Kidney capillary endothelial cell (primary cell): ENCODE measurements at regions not wholly inside any gene's neighbourhood (a gene's known extent, or its start where the extent isn't known, plus 50 kb on each side); places are given as distances from the start of the nearest gene placed in this dataset.

Experiments
- DNase-seq: peaks from one replicate; pipeline ENCODE4 v3.0.0-alpha.2; 2018; ENCODE audit warnings: low spot score

DNA sequence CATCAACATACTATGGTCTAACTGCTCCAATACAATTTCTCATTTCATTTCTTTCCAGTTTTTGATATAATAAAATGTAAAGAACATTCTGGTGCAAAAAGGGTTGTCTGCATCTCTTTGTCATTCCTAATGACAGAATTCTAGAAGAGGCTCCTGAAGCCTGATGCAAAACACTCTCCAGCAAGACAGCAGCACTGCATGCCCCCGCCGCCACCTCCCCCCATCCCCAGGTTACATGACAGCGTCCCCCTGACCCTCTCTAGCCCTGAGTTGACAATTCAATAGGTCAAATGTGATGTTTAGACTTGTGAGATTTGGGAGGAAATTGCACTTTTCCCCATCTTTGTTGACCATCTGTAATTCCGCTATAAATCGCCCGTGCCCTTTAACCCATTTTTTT is 64.6 kb upstream of the C1orf21 start:
- no peak for DNase-seq

DNA sequence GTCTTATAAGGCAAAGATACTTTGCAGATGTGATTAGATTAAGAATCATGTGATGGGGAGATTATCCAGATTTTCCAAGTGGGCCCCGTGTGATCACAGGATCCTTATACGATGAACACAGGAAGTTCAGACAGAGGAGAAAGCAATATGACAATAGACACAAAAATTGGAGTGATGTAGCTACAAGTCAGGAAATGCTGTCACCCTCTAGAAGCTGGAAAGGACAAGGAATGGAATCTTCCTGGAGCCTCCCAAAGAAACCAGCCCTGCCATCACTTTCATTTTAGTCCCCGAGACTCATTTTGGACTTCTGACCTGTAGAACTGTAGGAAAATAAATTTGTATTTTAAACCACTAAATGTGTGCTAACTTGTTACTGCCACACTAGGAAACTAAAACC is 61.9 kb upstream of the C1orf21 start:
- peak; percentile 33 for DNase-seq

DNA sequence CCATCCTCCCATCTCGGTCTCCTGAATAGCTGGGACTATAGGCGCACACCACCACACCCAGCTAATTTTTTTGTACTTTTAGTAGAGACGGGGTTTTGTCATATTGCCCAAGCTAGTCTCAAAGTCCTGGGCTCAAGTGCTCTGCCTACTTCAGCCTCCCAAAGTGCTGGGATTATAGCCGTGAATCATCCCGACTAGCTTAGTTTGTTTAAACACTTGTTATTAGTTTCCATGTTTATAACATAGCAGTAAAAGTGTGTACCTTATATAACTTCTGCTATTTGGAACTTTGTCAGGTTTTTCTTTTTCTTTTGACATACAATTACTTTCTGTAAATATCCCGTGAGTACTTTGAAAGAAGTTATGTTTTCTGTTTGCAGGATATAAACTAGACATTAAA is 60.6 kb upstream of the C1orf21 start:
- no peak for DNase-seq

DNA sequence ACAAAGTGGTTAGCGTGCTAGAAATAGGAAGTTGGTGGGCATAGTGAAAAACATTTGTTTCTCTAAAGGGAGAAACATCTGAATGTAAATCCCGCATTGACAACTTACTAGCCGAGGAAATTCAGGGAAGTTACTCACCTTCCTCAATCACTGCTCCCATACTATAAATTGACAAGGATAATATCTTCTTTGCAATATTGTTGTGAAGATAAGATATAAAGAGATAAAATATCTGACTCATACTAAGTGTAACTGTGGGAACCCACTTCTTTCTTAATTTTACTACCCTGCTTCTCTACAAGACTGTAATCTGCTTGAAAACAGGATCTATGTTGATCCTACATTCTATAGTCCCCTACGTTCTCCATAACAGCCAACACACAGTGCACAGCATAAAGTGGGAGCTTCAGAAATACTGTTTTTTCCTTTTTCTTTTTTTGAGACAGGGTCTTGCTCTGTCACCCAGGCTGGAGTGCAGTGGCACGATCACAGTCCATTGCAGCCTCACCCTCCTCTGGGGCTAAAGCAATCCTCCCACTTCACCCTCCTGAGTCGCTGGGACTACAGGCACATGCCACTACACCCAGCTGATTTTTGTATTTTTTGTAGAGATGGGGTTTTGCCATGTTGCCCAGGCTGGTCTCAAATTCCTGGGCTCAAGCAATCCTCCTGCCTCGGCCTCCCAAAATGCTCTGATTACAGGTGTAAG is 57.4 kb upstream of the C1orf21 start:
- peak; percentile 10 for DNase-seq

DNA sequence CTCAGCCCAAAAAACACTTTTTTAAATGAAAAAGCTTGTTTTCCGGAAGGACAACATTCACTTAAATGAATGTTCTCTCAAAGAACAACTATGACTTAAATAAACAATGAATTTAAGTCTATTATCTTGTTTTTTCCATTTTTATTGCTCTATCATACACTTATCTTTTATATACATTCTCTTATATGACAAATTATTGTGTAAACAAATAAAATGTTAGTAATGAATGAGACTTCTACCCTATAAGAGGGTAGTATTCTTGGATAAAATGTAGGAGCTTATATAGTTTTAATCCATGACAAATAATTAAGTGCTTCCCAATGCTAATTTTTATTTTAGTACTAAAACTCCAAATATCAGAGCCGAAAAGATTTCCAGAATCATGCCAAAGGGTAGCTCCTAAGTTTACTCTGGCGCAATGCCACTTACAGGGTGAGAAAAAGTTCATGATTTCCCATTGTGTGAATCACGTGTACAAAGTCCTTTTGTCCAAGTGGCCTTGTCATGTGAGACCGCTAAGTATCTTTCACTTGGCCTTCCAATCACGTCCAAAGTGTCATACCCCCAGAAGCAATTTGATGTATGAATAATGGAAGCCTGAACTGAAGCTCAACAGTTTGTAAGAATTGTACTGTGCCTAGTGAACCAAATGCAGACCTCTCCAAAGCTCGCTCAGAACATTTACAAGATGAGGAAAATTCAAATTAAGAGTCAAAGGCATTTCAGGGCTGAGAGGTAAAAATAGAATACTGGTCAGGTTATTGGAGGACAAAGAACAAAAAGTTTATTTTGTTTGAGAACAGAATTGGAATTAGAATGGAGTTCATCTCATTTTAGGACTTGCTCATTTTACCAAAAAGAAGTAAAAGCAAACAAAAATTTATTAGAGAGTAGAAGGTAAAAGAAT is 56.6 kb upstream of the C1orf21 start:
- DNase-seq: peak; percentile 40

DNA sequence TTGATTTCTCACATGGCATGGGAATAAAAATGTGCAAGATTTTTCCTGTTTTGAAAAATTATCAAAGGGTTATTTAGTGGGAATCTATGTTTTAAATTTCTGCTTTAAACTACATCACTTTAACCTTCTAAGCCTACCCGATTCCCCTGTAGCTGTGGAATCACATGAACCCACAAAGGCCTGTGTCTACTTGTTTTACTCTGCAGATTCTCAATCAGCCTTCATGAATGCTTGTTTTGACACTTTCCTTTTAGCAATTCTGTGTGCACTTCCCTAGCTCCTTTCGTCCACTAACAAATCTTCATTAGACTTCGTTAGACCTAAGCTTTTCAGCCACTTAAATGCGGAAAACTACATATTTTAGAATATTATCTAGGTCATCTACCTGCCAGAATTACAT is 56.0 kb upstream of the C1orf21 start:
- DNase-seq: no peak
